Spinal cord (tissue), 9 donors: ENCODE measurements at regions not wholly inside any gene's neighbourhood (a gene's known extent, or its start where the extent isn't known, plus 50 kb on each side); places are given as distances from the start of the nearest gene placed in this dataset.
"Not testable (repeated sequence)": the region's sequence is repeated elsewhere in the genome, so short reads cannot be mapped to it uniquely, and the experiment has no call there.

Source experiments
- DNase-seq, 6 donors: peaks; one replicate each; pipeline versions ENCODE4 v3.0.0 to v3.0.0-alpha.2; 2013 to 2015; ENCODE audit warnings: low spot score in 6 of 6, low read depth in 4 of 6
- H3K27ac ChIP-seq: one replicate; pipeline ENCODE4 v1.5.1; 2013; ENCODE audit warnings: low read depth, low read length, control low read depth
- H3K27me3 ChIP-seq: one replicate; pipeline ENCODE4 v1.6.1; 2013; ENCODE audit warnings: low read length; ENCODE audit not compliant: control insufficient read depth, insufficient read depth
- H3K36me3 ChIP-seq: one replicate; pipeline ENCODE4 v1.6.1; 2013; ENCODE audit warnings: low read length; ENCODE audit not compliant: control insufficient read depth, insufficient read depth
- H3K4me1 ChIP-seq: one replicate; pipeline ENCODE4 v1.6.1; 2013; ENCODE audit warnings: low read length; ENCODE audit not compliant: control insufficient read depth, insufficient read depth
- H3K4me3 ChIP-seq: one replicate; pipeline ENCODE4 v1.5.1; 2013; ENCODE audit warnings: low read depth, low read length, control low read depth
- H3K9me3 ChIP-seq: one replicate; pipeline ENCODE4 v1.6.1; 2013; ENCODE audit warnings: low read length; ENCODE audit not compliant: control insufficient read depth, insufficient read depth
- WGBS: methylation state at CpG from one replicate; pipeline ENCODE4 v1.1.5; 2013; ENCODE audit warnings: missing lambda C conversion rate; ENCODE audit not compliant: insufficient coverage; 5-methylcytosine and 5-hydroxymethylcytosine counted together
- donor health status: healthy.

DNA sequence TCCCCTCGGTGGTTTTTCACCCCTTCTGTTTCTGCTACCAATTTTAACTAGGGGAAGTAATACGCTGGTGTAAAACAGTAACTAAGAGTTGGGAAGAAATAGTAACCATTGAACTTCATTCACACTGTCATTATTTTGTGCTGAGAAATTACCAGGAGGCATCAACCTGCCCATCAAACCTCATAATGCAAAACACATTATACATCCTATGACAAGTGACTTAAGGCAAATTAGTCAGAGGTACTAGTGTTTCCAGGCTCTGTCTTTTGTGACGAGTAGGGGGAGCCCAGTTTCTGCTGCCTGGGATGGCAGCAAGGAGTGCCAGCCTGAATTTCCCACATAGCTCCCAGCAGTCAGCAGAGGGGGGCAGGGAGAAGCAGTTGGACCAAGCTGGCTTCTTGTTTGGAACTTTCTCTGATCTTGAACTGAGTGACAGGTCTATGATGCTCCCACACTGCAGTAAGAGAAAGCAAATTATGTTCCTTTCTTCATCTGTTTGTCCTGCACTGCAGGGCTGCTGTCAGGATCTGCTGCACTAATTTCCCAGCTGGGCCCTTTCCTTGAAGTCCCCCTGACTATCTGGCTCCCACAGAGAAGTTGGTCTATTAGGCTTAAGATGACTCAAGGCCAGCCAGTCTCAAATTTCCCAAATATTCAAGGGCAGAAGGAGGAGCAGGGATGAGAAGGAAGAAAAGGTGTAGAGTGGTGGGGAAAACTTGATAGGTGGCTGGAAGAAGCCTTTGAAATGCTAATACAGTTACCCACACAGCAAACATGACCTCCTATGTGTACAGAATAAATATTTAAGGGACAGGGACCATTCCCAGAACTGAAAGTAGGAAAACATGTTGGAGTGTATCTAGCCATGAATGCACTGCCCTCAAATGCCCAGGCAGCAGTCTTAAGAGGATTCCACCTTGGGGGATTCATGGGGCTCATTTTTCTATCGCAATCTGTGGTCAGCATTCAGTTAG lies 322.8 kb downstream of the SEC16B start:
- H3K27me3 ChIP-seq = no peaks in the 10 kb centered on the region
- no peaks in the 10 kb centered on the region for H3K9me3 ChIP-seq
- no peak overlapping the region for H3K27ac ChIP-seq
- H3K4me1 ChIP-seq = peaks cover 9% of the 10 kb centered on the region
- 100% methylated on average over 1 of the region's 4 CpGs for WGBS
- no peak overlapping the region for H3K4me3 ChIP-seq
- H3K36me3 ChIP-seq = no peaks in the 10 kb centered on the region
- peak in 1 of 6 donors; percentile 20 for DNase-seq

DNA sequence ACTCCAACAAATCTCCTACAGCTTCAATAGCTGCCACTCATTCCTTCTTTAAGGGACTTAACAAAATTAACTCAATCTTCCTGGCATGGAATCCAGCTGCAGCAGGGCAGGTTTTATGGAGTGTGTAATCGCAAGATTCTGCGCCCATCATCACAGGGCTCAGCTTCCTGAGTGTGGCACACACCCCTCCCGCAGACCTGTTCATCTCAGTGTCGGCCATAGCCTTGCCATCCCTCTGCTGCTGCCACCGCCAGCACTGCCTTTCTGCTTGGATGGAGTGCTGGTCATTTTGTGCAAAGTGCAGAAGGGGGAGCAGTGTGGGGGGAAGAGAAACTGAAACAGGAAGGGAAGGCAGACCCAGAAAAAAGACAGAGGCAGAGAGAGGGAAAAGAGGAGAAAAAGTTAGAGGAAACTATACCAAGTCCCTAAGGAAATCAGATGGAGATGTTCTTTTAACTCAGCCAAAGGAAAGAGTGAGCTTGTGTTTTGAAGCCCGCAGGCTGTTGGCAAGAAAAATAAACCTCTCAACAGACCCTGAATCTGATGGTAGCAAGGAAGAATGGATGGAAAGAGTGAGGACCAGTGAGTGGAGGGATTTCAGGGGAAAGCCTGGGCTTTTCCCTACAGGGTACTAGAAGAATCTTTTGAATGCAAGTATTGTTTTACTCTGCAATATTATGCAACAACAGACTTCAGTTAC lies 324.2 kb downstream of the SEC16B start:
- no peaks in the 10 kb centered on the region for H3K36me3 ChIP-seq
- WGBS = 56% methylated on average over 4 of the region's 6 CpGs
- peak overlapping the region; percentile 37 for H3K27ac ChIP-seq
- H3K27me3 ChIP-seq = no peaks in the 10 kb centered on the region
- DNase-seq = peak in 2 of 6 donors; percentile 37 to 51
- H3K9me3 ChIP-seq = no peaks in the 10 kb centered on the region
- H3K4me3 ChIP-seq = no peak overlapping the region
- peaks cover 9% of the 10 kb centered on the region for H3K4me1 ChIP-seq

DNA sequence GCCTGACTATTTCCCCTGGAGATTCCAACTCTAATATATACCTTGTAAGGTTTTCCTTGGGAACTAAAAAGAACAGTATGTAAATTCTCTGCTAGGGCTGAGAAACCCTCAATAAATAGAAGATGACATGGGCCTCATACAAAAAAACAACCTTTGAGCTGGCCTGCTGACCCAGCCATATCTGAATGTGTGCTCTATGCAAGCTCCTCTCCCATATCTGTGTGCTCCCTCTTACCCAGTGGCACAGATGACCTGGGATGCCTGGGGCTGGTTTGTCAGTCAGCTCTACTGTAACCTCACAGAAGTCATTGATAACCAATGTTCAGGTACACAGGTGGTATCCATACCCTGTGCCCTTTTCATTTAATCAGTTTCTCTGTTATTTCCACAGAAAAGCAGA lies 329.2 kb downstream of the SEC16B start:
- Histone ChIP-seq H3K9me3 (no peaks in the 10 kb centered on the region), H3K27ac (no peak overlapping the region), H3K4me1 (peaks cover 6% of the 10 kb centered on the region), H3K36me3 (no peaks in the 10 kb centered on the region), H3K27me3 (no peaks in the 10 kb centered on the region), H3K4me3 (no peak overlapping the region)
- no peak for DNase-seq

DNA sequence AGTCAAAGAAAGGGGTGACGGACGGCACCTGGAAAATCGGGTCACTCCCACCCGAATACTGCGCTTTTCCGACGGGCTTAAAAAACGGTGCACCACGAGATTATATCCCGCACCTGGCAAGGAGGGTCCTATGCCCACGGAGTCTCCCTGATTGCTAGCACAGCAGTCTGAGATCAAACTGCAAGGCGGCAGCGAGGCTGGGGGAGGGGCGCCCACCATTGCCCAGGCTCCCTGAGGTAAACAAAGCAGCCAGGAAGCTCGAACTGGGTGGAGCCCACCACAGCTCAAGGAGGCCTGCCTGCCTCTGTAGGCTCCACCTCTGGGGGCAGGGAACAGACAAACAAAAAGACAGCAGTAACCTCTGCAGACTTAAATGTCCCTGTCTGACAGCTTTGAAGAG lies 335.7 kb downstream of the SEC16B start:
- not testable (repeated sequence) for H3K4me3 ChIP-seq, H3K27me3 ChIP-seq, DNase-seq, H3K27ac ChIP-seq, H3K4me1 ChIP-seq, H3K36me3 ChIP-seq, H3K9me3 ChIP-seq
- 86% methylated on average over 5 of the region's 15 CpGs for WGBS

DNA sequence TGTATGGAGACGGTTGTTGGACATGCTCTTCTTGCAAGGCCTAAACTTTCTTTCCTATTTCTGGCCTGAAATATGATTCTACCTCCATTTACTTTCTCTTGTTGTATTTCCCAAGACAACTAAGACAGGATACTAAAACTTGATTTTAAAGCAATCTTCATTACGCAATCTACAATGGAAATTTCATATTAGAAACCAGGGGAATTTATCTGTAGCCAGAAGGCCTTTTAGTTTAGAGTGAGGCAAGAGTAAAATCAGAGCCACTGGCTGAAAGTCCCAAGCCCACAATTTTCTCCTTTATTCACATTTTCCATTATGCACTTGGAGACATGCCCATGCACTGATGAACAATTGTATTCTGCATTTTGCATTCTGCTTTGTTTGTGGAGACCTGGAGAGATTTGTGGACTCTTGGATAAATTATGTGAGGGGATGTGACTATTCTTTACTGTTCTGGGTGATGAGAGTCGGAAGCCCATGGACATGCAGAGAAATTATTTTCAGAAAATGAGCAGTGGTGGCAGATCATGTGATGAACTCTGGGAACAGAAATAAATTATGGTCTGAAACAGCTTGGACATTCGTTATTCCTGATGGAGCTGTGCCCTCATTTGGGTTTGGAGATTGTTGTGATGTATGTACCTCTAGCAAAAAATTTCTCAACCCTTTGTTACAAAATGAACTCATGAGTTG lies 336.8 kb downstream of the SEC16B start:
- Histone ChIP-seq H3K9me3 (no peaks in the 10 kb centered on the region), H3K36me3 (no peaks in the 10 kb centered on the region), H3K4me1 (no peaks in the 10 kb centered on the region), H3K27me3 (no peaks in the 10 kb centered on the region), H3K27ac (no peak overlapping the region), H3K4me3 (no peak overlapping the region)
- DNase-seq = peak in 1 of 6 donors; percentile 19
- WGBS = 69% methylated on average over 1 of the region's 4 CpGs

DNA sequence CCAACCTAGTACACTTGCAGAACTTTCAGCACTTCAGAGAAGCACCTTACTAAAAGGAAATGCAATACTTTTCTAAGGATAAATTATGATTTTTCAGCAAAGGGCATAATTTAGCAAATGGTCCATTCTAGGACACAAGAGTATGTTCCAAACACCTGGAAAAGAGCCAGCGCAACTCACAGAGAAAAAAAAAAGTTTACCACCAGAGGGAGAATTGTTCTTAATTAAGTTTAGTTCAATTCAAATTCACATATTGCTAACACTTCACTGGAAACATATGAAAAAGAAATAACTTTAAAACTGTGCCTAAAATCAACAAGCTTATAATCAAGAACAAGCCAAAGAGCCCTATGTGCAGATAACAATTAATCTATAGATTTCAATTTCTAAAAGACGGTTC lies 338.1 kb downstream of the SEC16B start:
- Histone ChIP-seq H3K4me1 (no peaks in the 10 kb centered on the region), H3K27ac (no peak overlapping the region), H3K4me3 (no peak overlapping the region), H3K27me3 (no peaks in the 10 kb centered on the region), H3K9me3 (no peaks in the 10 kb centered on the region), H3K36me3 (no peaks in the 10 kb centered on the region)
- no CpG with 5 or more reads among the region's 2 CpGs for WGBS
- DNase-seq = no peak

DNA sequence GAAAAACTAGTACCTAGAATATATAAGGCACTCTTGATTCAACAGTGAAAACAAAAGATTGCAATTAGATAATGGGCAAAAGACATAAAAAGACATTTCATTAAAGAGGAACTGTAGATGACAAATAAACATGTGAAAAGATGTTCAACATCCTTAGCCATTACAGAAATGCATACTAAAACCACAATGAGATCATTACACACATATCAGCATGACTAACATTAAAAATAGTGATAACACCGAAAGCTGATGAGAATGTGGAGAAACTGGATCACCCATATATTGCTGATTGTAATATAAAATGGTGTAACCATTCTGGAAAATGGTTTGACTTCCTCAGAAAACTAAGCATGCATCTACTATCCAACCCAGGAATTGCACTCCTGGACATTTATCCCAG lies 340.3 kb downstream of the SEC16B start:
- Histone ChIP-seq H3K36me3 (no peaks in the 10 kb centered on the region), H3K4me3 (no peak overlapping the region), H3K4me1 (no peaks in the 10 kb centered on the region), H3K9me3 (peaks cover 2% of the 10 kb centered on the region), H3K27me3 (no peaks in the 10 kb centered on the region), H3K27ac (no peak overlapping the region)
- no peak for DNase-seq
- WGBS = no CpG with 5 or more reads among the region's 1 CpG

DNA sequence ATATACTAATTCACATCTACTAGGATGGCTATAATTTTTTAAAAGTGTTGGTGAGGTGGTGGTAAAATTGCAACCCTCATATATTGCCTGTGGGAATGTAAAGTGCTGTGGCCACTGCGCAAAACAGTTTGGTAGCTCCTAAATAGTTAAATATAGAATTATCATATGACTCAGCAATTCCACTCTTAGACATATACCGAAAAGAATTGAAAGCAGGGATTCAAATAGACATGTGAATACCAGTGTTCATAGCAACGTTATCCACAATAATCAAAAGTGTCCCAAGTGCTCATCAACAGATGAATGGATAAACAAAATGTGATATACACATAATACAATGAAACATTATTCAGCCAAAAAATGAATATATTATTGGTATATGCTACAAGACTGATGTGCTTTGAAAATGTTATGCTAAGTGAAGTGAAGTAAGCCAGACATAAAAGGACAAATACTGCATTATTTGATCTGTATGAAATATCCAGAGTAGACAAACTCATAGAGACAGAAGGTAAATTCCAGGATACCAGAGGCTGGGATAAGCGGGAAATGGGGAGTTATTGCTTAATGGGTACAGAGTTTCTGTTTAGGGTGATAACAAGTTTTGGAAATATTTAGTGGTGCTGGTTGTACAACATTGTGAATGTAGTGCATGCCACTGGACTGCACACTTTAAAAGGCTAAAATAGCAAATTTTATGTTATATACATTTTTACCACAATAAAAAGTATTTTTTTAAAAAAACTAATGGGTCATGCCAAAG lies 342.5 kb downstream of the SEC16B start:
- Histone ChIP-seq H3K36me3 (no peaks in the 10 kb centered on the region), H3K27me3 (no peaks in the 10 kb centered on the region), H3K4me1 (no peaks in the 10 kb centered on the region), H3K27ac (no peak overlapping the region), H3K9me3 (peaks cover 2% of the 10 kb centered on the region), H3K4me3 (no peak overlapping the region)
- no peak for DNase-seq
- no CpG with 5 or more reads among the region's 4 CpGs for WGBS

DNA sequence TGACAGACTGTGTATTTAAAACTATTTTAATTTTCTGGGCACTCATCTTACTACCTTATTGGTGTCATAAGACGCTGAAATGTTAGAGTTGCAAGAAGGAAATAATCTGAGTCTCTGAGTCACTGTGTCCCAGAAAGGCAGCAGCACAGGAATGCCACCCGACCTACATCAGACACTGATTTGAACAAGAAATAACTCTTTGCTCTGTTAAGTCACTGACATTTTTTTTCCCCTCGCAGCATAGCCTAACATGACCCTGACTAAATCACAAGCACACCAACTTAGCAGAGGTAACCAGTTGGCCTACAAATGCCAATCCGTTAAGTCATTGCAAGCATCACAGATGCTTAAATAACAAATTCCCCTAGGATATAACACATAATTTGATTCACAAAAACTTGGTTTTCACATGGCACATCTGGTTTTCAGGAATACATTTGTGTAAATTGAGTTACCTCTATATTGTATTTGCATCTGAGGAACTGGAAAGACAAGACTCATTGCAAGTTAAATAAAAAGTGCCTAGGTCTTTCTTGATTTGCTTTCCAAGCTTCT lies 349.1 kb downstream of the SEC16B start:
- no peak for DNase-seq
- Histone ChIP-seq H3K27me3 (no peaks in the 10 kb centered on the region), H3K4me3 (no peak overlapping the region), H3K9me3 (peaks cover 2% of the 10 kb centered on the region), H3K36me3 (no peaks in the 10 kb centered on the region), H3K27ac (no peak overlapping the region), H3K4me1 (no peaks in the 10 kb centered on the region)
- 73% methylated on average over 3 of the region's 4 CpGs for WGBS
